Spinal cord (tissue), 9 donors: ENCODE measurements at regions not wholly inside any gene's neighbourhood (a gene's known extent, or its start where the extent isn't known, plus 50 kb on each side); places are given as distances from the start of the nearest gene placed in this dataset.

Source experiments
- DNase-seq, 6 donors: peaks; one replicate each; pipeline versions ENCODE4 v3.0.0 to v3.0.0-alpha.2; 2013 to 2015; ENCODE audit warnings: low spot score in 6 of 6, low read depth in 4 of 6
- H3K27ac ChIP-seq: one replicate; pipeline ENCODE4 v1.5.1; 2013; ENCODE audit warnings: low read depth, low read length, control low read depth
- H3K27me3 ChIP-seq: one replicate; pipeline ENCODE4 v1.6.1; 2013; ENCODE audit warnings: low read length; ENCODE audit not compliant: control insufficient read depth, insufficient read depth
- H3K36me3 ChIP-seq: one replicate; pipeline ENCODE4 v1.6.1; 2013; ENCODE audit warnings: low read length; ENCODE audit not compliant: control insufficient read depth, insufficient read depth
- H3K4me1 ChIP-seq: one replicate; pipeline ENCODE4 v1.6.1; 2013; ENCODE audit warnings: low read length; ENCODE audit not compliant: control insufficient read depth, insufficient read depth
- H3K4me3 ChIP-seq: one replicate; pipeline ENCODE4 v1.5.1; 2013; ENCODE audit warnings: low read depth, low read length, control low read depth
- H3K9me3 ChIP-seq: one replicate; pipeline ENCODE4 v1.6.1; 2013; ENCODE audit warnings: low read length; ENCODE audit not compliant: control insufficient read depth, insufficient read depth
- WGBS: methylation state at CpG from one replicate; pipeline ENCODE4 v1.1.5; 2013; ENCODE audit warnings: missing lambda C conversion rate; ENCODE audit not compliant: insufficient coverage; 5-methylcytosine and 5-hydroxymethylcytosine counted together
- donor health status: healthy.

GRCh38 chr1:30588311-30589073, 134.9 kb downstream of the MATN1 start:
- no peak for DNase-seq
- Histone ChIP-seq H3K27me3 (no peaks in the 10 kb centered on the region), H3K4me3 (no peak overlapping the region), H3K36me3 (no peaks in the 10 kb centered on the region), H3K27ac (no peak overlapping the region), H3K9me3 (no peaks in the 10 kb centered on the region), H3K4me1 (no peaks in the 10 kb centered on the region)
- WGBS: 80% methylated on average over 6 of the region's 10 CpGs

- DNase-seq: no peak
- WGBS: 80% methylated on average over 7 of the region's 7 CpGs
Measured at GRCh38 chr1:30586671-30587070, 136.7 kb downstream of the MATN1 start.

GRCh38 chr1:30579580-30579979, 143.8 kb downstream of the MATN1 start:
- no peaks in the 10 kb centered on the region for H3K36me3 ChIP-seq
- H3K27ac ChIP-seq: no peak overlapping the region
- no peak overlapping the region for H3K4me3 ChIP-seq
- H3K27me3 ChIP-seq: no peaks in the 10 kb centered on the region
- H3K4me1 ChIP-seq: no peaks in the 10 kb centered on the region
- H3K9me3 ChIP-seq: no peaks in the 10 kb centered on the region
- DNase-seq: no peak

More at GRCh38 chr1:30586671-30587070, 136.7 kb downstream of the MATN1 start:
- no peaks in the 10 kb centered on the region for H3K36me3 ChIP-seq
- H3K4me3 ChIP-seq: no peak overlapping the region
- H3K4me1 ChIP-seq: no peaks in the 10 kb centered on the region
- H3K27ac ChIP-seq: no peak overlapping the region
- no peaks in the 10 kb centered on the region for H3K27me3 ChIP-seq
- no peaks in the 10 kb centered on the region for H3K9me3 ChIP-seq

- 76% methylated on average over 2 of the region's 5 CpGs for WGBS
- H3K27me3 ChIP-seq: no peaks in the 10 kb centered on the region
- H3K4me3 ChIP-seq: no peak overlapping the region
- peaks cover 6% of the 10 kb centered on the region for H3K4me1 ChIP-seq
- no peak overlapping the region for H3K27ac ChIP-seq
- H3K36me3 ChIP-seq: no peaks in the 10 kb centered on the region
- peak in 1 of 6 donors; percentile 21 for DNase-seq
- no peaks in the 10 kb centered on the region for H3K9me3 ChIP-seq
Measured at GRCh38 chr1:30575066-30575465, 148.3 kb downstream of the MATN1 start.

- DNase-seq: no peak
- Histone ChIP-seq H3K4me1 (peaks cover 6% of the 10 kb centered on the region), H3K36me3 (no peaks in the 10 kb centered on the region), H3K4me3 (no peak overlapping the region), H3K9me3 (no peaks in the 10 kb centered on the region), H3K27me3 (no peaks in the 10 kb centered on the region), H3K27ac (no peak overlapping the region)
Measured at GRCh38 chr1:30572192-30572591, 151.2 kb downstream of the MATN1 start.

- H3K36me3 ChIP-seq: no peaks in the 10 kb centered on the region
- no peaks in the 10 kb centered on the region for H3K9me3 ChIP-seq
- no peak for DNase-seq
- H3K27me3 ChIP-seq: no peaks in the 10 kb centered on the region
- WGBS: 73% methylated on average over 2 of the region's 4 CpGs
- no peak overlapping the region for H3K27ac ChIP-seq
- H3K4me3 ChIP-seq: no peak overlapping the region
- H3K4me1 ChIP-seq: peaks cover 6% of the 10 kb centered on the region
Measured at GRCh38 chr1:30571380-30571779, 152.0 kb downstream of the MATN1 start.

GRCh38 chr1:30569384-30569783, 154.0 kb downstream of the MATN1 start:
- Histone ChIP-seq H3K27ac (no peak overlapping the region), H3K27me3 (no peaks in the 10 kb centered on the region), H3K4me1 (peaks cover 6% of the 10 kb centered on the region), H3K9me3 (no peaks in the 10 kb centered on the region), H3K4me3 (no peak overlapping the region), H3K36me3 (no peaks in the 10 kb centered on the region)
- no peak for DNase-seq
- WGBS: 75% methylated on average over 1 of the region's 3 CpGs

GRCh38 chr1:30562559-30562958, 160.8 kb downstream of the MATN1 start:
- DNase-seq: no peak
- H3K9me3 ChIP-seq: peaks cover 3% of the 10 kb centered on the region

GRCh38 chr1:30551603-30552002, 171.8 kb downstream of the MATN1 start:
- WGBS: 90% methylated on average over 8 of the region's 8 CpGs
- Histone ChIP-seq H3K27ac (no peak overlapping the region), H3K4me1 (no peaks in the 10 kb centered on the region), H3K9me3 (no peaks in the 10 kb centered on the region), H3K36me3 (no peaks in the 10 kb centered on the region), H3K27me3 (no peaks in the 10 kb centered on the region), H3K4me3 (no peak overlapping the region)
- DNase-seq: no peak

More at GRCh38 chr1:30562559-30562958, 160.8 kb downstream of the MATN1 start:
- H3K4me1 ChIP-seq: no peaks in the 10 kb centered on the region
- H3K27ac ChIP-seq: no peak overlapping the region
- no peak overlapping the region for H3K4me3 ChIP-seq
- H3K27me3 ChIP-seq: no peaks in the 10 kb centered on the region
- no peaks in the 10 kb centered on the region for H3K36me3 ChIP-seq

- no peak for DNase-seq
- no peaks in the 10 kb centered on the region for H3K27me3 ChIP-seq
- no peaks in the 10 kb centered on the region for H3K9me3 ChIP-seq
- no peak overlapping the region for H3K27ac ChIP-seq
- no peaks in the 10 kb centered on the region for H3K4me1 ChIP-seq
- H3K36me3 ChIP-seq: no peaks in the 10 kb centered on the region
- 67% methylated on average over 11 of the region's 11 CpGs for WGBS
- no peak overlapping the region for H3K4me3 ChIP-seq
Measured at GRCh38 chr1:30550365-30551220, 172.8 kb downstream of the MATN1 start.
